Non-pigmented ciliary epithelial cell (primary cell): ENCODE measurements at regions not wholly inside any gene's neighbourhood (a gene's known extent, or its start where the extent isn't known, plus 50 kb on each side); places are given as distances from the start of the nearest gene placed in this dataset.

Source experiments
- DNase-seq: peaks from one replicate; pipeline ENCODE4 v3.0.0-alpha.2; 2010; ENCODE audit warnings: low read depth

- no peak for DNase-seq
Measured at GRCh38 chr3:115525731-115526130, 97.6 kb upstream of the GAP43 start.

GRCh38 chr3:115533218-115533617, 90.1 kb upstream of the GAP43 start:
- no peak for DNase-seq

- DNase-seq: no peak
Measured at GRCh38 chr3:115536171-115536570, 87.1 kb upstream of the GAP43 start.

- DNase-seq: no peak
Measured at GRCh38 chr3:115537669-115538068, 85.6 kb upstream of the GAP43 start.

GRCh38 chr3:115547207-115547606, 76.1 kb upstream of the GAP43 start:
- no peak for DNase-seq

- DNase-seq: no peak
Measured at GRCh38 chr3:115548611-115549010, 74.7 kb upstream of the GAP43 start.

- no peak for DNase-seq
Measured at GRCh38 chr3:115549071-115549470, 74.2 kb upstream of the GAP43 start.

- no peak for DNase-seq
Measured at GRCh38 chr3:115550285-115550761, 73.0 kb upstream of the GAP43 start.

- DNase-seq: no peak
Measured at GRCh38 chr3:115551016-115551415, 72.3 kb upstream of the GAP43 start.

GRCh38 chr3:115552007-115552406, 71.3 kb upstream of the GAP43 start:
- no peak for DNase-seq

- no peak for DNase-seq
Measured at GRCh38 chr3:115553796-115554486, 69.4 kb upstream of the GAP43 start.

- DNase-seq: no peak
Measured at GRCh38 chr3:115554487-115554807, 68.9 kb upstream of the GAP43 start.

GRCh38 chr3:115562636-115563267, 60.6 kb upstream of the GAP43 start:
- no peak for DNase-seq

- no peak for DNase-seq
Measured at GRCh38 chr3:115563984-115564383, 59.3 kb upstream of the GAP43 start.

- DNase-seq: no peak
Measured at GRCh38 chr3:115571413-115571812, 51.9 kb upstream of the GAP43 start.
